GM19467 (cell line): ENCODE measurements at regions not wholly inside any gene's neighbourhood (a gene's known extent, or its start where the extent isn't known, plus 50 kb on each side); places are given as distances from the start of the nearest gene placed in this dataset.
"Not testable (repeated sequence)": the region's sequence is repeated elsewhere in the genome, so short reads cannot be mapped to it uniquely, and the experiment has no call there.

Experiments used
- ATAC-seq: cut with Tn5 transposase; IDR thresholded peaks from one replicate; pipeline ENCODE4 v1.9.1; 2021; ENCODE audit warnings: mild to moderate bottlenecking, moderate library complexity; ENCODE audit not compliant: unreplicated experiment

GRCh38 chr9:30511666-30512065, 1872.8 kb upstream of the ACO1 start:
- no peak for ATAC-seq

- no peak for ATAC-seq
Observed at GRCh38 chr9:30519166-30519565, 1865.3 kb upstream of the ACO1 start.

DNA sequence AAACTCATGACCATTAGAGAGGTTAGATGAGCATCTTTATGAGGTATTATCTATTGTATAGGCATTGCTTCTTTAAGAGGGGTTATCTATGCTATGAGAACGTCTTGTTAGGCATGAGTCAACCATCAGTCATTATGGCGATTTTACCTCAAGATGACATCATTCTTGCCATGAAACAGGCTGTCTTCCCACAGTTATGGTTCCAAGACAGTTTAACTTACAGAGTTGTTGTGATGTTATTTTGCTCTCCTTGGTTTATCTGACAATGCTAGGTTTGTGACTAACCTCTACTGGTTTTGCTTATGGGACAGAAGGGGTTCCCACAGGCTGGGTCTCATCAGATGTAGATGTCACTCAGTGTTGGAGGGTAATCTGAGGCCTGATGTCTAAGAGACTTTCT, 1864.7 kb upstream of the ACO1 start:
- ATAC-seq: no peak

DNA sequence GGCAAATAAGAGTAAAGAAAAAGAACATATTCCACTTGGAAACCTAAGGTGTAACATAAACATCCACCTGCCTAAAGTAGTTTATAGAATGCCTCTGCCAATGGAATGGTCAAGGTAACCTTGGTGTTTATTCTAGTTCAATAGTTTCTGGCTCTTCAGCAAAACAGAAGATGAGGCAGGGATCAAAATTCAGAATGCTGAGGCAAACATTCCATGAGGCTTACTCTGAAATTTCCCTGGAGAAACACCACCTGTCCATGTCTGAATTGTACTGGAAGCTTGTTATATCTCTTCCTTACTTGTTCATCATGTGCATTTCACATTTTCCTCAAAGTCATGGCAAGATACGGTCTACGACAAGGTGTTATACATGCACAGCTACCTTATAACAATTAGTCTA, 1862.4 kb upstream of the ACO1 start:
- ATAC-seq: no peak

DNA sequence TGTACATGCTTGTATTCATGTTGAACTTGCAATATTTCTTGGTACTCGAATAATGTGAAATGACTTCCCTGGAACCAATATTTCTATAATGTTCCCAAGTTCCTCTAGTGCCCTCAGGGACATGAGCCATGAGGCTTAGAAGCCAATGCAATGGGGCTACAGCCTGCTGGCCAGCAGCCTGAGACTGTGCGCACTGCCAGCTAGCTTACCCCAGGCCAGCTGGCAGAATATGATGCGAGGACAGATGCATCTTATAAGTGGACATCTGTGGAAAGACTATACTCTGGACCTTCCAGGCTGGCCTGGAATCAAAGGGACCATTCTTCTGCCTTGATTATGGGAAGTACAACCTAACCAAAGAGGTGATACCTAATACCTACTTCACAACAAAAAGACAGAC, 1862.0 kb upstream of the ACO1 start:
- no peak for ATAC-seq

DNA sequence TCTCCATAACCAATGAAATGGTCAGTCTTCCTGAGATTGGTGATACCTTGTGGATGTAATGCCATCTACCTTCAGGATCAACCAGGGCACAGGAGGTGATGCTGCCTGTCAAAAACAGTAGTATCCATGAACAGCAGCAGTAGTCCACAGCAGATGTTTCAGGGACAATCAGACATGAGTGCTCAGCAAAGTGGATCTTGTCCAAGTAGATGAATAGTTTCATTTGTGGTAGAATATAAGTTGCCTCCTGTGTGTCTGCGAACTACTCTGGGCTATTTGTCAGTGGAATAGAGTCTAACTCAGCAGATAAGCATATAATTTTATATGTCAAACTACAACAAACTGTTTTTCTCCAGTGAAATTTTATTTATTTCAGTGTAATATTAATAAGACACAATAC, 1860.1 kb upstream of the ACO1 start:
- ATAC-seq: no peak

DNA sequence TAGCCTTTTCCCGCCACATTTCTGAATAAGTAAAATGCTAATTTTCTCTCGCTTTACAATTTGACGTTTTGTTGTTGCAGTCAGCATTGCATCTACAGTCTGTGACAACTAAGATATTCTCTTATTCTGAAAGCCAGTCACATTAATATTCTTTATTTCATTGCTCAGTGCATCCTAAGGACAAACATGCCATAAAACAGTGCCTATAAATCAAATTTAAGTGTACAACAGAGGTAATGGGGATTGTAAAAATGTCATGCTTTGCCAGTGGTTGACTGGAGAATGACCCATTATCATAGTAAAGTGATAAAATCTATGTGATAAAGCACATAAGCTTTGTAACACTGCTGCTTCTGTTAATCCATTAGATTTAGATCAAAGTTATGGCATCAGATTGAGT, 1850.0 kb upstream of the ACO1 start:
- ATAC-seq: no peak

DNA sequence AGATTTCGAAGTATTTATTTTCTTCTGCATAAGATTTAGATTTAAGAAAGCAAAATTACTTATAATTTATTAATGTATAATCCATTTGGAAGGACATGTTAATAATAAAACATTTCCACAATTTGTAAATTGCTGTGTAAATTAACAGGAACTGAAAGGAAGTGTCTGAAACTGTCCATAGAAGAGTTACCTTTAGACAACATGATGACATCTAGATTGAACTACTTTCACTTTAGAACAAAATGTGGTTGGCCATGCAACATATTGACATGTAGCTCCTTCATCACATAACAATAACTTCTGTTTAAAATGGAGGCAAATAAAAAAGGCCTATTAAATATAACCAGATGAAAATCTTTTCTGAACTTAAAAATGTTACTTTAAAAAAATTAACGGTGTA, 1849.5 kb upstream of the ACO1 start:
- no peak for ATAC-seq

GRCh38 chr9:30536494-30536893, 1847.9 kb upstream of the ACO1 start:
- no peak for ATAC-seq

- not testable (repeated sequence) for ATAC-seq
Observed at GRCh38 chr9:30539696-30540095, 1844.7 kb upstream of the ACO1 start.

- ATAC-seq: no peak
Observed at GRCh38 chr9:30574355-30575151, 1809.9 kb upstream of the ACO1 start.

DNA sequence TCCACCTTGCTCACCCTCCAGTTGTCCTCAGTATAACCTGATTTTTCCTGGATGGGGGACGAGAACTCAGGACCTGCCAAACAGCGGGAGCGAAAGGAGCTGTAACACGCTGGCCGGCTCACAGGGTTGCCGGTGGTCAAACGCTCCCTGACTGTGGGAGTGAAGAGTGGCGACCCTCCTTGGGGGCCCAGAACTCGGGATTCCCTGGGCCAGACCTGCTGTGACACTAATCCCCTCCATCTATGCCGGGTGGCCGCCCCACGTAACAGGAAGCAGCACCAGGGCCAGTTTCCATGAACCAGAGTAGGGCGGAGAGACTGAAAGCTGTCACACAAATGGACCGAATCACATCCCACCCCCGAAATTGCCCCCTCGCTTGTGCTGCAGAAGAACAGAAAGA, 1809.2 kb upstream of the ACO1 start:
- ATAC-seq: no peak

DNA sequence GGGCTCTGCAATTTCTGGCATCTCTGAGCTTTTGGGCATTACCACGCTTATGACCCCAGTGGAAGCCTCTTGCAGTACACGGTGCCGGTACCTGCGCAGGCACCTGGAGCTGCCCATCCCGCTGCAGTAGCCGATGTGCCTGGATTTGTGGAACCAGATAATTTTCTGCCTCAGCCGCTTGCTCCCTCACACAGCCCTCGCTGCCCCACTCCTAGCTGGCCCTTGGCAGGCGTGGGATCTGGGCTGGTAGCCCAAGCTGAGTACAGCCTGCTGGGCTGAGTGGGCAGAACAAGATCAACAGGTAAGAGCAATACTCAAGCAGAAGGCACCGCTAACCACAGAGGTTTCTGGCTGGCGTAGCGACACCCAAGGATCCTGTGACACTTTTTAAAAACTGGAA, 1808.8 kb upstream of the ACO1 start:
- no peak for ATAC-seq

GRCh38 chr9:30579810-30580209, 1804.6 kb upstream of the ACO1 start:
- no peak for ATAC-seq

DNA sequence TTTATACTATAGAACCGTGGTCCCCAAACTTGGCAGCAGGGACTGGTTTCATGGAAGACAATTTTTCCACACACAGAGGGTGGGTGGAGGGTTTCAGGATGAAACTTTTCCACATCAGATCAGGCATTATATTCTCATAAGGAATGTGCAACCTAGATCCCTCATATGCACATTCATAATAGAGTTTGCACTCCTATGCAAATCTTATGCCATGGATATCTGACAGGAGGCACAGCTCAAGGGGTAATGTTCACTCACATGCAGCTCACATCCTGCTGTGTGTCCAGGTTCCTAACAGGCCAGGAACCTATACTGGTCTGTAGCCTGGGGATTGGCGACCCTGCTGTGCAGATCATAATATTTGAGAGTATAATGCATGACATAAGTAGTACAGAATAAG, 1802.2 kb upstream of the ACO1 start:
- no peak for ATAC-seq

DNA sequence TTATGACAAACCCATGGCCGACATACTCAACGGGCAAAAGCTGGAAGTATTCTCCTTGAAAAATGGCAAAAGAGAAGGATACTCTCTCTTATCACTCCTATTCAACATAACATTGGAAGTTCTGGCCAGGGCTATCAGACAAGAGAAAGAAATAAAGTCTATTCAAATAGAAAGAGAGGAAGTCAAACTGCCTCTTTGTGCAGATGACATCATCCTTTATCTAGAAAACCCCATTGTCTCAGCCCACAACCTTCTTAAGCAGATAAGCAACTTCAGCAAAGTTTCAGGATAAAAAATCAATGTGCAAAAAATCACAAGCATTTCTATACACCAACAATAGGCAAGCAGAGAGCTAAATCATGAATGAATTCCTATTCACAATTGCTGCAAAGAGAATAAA, 1799.9 kb upstream of the ACO1 start:
- ATAC-seq: no peak

- no peak for ATAC-seq
Observed at GRCh38 chr9:30591461-30591860, 1793.0 kb upstream of the ACO1 start.

DNA sequence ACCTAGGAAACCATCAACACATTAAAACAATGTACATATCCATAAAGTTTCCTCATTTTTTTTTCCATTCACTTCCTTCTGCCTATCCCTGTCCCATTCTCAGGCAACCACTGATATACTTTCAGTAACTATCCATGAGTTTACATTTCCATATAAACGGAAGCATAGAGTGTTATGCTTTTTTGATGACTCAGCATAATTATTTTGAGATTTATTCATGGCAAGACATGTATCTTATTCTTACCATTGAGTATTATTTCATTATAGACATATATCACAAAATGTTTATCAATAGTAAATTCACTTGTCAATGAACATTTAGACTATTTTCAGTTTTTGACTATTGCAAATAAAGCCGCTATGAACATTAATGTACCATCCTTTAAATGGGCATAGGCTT, 1786.8 kb upstream of the ACO1 start:
- no peak for ATAC-seq

- ATAC-seq: no peak
Observed at GRCh38 chr9:30605936-30606335, 1778.5 kb upstream of the ACO1 start.

DNA sequence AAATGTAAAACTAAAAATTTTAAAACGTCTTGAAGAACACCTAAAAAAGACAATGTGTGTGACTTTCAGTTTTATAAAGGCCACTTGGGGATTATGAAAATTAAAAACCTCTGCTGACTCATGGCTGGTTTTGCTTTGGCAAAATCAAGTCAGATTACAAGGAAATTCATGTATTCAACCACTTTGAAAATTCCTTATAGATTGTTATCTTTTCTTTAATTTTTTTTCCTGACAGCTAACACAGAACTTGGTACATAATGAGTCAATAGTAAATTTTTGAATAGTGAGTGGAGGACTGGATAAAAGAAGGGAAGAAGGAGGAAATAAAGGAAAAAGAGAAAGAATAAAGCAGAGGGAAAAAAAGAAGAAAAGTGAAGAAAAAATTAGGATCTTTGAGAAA, 1774.7 kb upstream of the ACO1 start:
- ATAC-seq: no peak

DNA sequence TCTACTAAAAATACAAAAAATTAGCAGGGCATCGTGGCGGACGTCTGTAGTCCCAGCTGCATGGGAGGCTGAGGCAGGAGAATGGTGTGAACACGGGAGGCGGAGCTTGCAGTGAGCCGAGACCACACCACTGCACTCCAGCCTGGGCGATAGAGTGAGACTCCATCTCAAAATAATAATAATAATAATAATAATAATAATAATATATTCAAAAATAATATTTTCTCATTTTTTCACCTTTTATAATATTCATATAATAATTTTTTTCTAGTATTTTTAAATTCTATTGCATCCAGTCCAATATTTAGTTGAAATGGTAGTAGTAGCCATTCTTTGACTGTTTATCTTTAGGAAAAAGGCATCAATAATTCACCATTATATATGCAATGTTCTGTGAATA, 1767.7 kb upstream of the ACO1 start:
- not testable (repeated sequence) for ATAC-seq

- no peak for ATAC-seq
Observed at GRCh38 chr9:30622561-30622960, 1761.9 kb upstream of the ACO1 start.

DNA sequence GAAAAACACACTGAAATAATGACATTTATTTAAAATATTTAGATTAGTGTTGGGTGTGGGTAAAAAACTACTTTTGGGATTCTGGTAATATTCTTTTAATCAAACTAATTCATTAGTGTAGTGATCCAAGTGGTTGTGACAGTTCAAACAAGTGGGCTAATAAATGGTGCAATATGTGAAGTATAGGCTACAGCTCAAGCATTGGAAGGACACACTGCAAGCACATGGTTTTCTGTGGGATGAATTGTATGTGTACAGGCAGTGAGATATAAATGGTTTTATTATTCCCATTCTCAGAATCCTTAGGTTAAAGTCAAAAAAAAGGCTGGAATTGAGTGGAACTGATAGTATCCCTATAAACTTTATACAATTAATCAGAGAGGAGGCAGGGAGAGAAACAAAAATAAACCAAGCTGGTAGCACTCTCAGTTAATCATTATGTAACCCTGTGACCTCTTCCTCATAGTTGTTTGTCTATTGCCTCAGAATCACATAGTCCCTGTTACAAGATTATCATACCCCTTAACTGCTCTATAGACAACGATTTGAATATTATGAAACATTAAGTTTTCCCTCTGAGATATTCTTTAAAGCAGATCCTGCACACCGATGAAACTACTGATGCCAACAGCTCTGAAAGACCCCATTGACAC, 1755.4 kb upstream of the ACO1 start:
- no peak for ATAC-seq
